Astrocyte (in vitro differentiated cells and primary cell): ENCODE measurements at regions not wholly inside any gene's neighbourhood (a gene's known extent, or its start where the extent isn't known, plus 50 kb on each side); places are given as distances from the start of the nearest gene placed in this dataset.

Source experiments
- DNase-seq: peaks from one replicate; pipeline ENCODE4 v3.0.0-alpha.2; 2010; ENCODE audit warnings: low read depth
- FAIRE-seq: peaks from 2 replicates; lab custom pipeline; 2011; peaks lifted over from hg19 to GRCh38; lab: Jason Lieb, UNC
- H2AFZ ChIP-seq: 2 replicates; pipeline ENCODE4 v1.6.0; 2012; ENCODE audit warnings: low read depth, low read length, inconsistent platforms
- H3K27ac ChIP-seq: 2 replicates; pipeline ENCODE4 v1.5.1; 2011; ENCODE audit warnings: low read depth, low read length, inconsistent platforms
- H3K27me3 ChIP-seq: 2 replicates; pipeline ENCODE4 v1.6.0; 2011; ENCODE audit warnings: low read length, inconsistent platforms; ENCODE audit not compliant: insufficient read depth
- H3K36me3 ChIP-seq: 2 replicates; pipeline ENCODE4 v1.5.1; 2011; ENCODE audit warnings: low read length, inconsistent platforms; ENCODE audit not compliant: insufficient read depth
- H3K4me1 ChIP-seq: 2 replicates; pipeline ENCODE4 v1.5.1; 2011; ENCODE audit warnings: low read length, inconsistent platforms; ENCODE audit not compliant: insufficient read depth
- H3K4me2 ChIP-seq: 2 replicates; pipeline ENCODE4 v1.6.0; 2012; ENCODE audit warnings: low read length, inconsistent platforms
- H3K4me3 ChIP-seq: 2 replicates; pipeline ENCODE4 v1.5.1; 2011; ENCODE audit warnings: low read depth, mild to moderate bottlenecking, low read length, inconsistent platforms; ENCODE audit not compliant: insufficient read depth
- H3K79me2 ChIP-seq: 2 replicates; pipeline ENCODE4 v1.6.0; 2012; ENCODE audit warnings: mild to moderate bottlenecking, low read length, inconsistent platforms; ENCODE audit not compliant: insufficient read depth
- H3K9ac ChIP-seq: 2 replicates; pipeline ENCODE4 v1.6.0; 2012; ENCODE audit warnings: mild to moderate bottlenecking, low read length, inconsistent platforms
- H3K9me3 ChIP-seq: 2 replicates; pipeline ENCODE4 v1.5.1; 2012; ENCODE audit warnings: low read depth, mild to moderate bottlenecking, low read length, inconsistent platforms; ENCODE audit not compliant: insufficient read depth
- H4K20me1 ChIP-seq: 2 replicates; pipeline ENCODE4 v1.6.0; 2012; ENCODE audit warnings: low read length, inconsistent platforms; ENCODE audit not compliant: insufficient read depth
- H3K27ac Mint-ChIP-seq: one replicate; pipeline ENCODE4 v1.8.0; 2021; ENCODE audit warnings: mild to moderate bottlenecking, mixed read lengths; ENCODE audit not compliant: unreplicated experiment
- H3K27me3 Mint-ChIP-seq: one replicate; pipeline ENCODE4 v1.8.0; 2021; ENCODE audit warnings: low read depth, mixed read lengths; ENCODE audit not compliant: unreplicated experiment
- H3K36me3 Mint-ChIP-seq: one replicate; pipeline ENCODE4 v1.8.0; 2021; ENCODE audit warnings: low read depth, mixed read lengths; ENCODE audit not compliant: unreplicated experiment
- H3K4me1 Mint-ChIP-seq: one replicate; pipeline ENCODE4 v1.8.0; 2021; ENCODE audit warnings: low read depth, mixed read lengths; ENCODE audit not compliant: unreplicated experiment
- H3K4me3 Mint-ChIP-seq: one replicate; pipeline ENCODE4 v1.8.0; 2021; ENCODE audit warnings: mild to moderate bottlenecking, moderate library complexity, mixed read lengths; ENCODE audit not compliant: unreplicated experiment
- H3K9me3 Mint-ChIP-seq: one replicate; pipeline ENCODE4 v1.8.0; 2021; ENCODE audit warnings: mild to moderate bottlenecking, mixed read lengths; ENCODE audit not compliant: unreplicated experiment
- EZH2 ChIP-seq: IDR thresholded peaks from 2 replicates; pipeline ENCODE4 v1.6.1; 2012; ENCODE audit warnings: mild to moderate bottlenecking, low read length, inconsistent platforms; ENCODE audit not compliant: insufficient read depth
- TF ChIP-seq, protein P1 (sequence below): IDR thresholded peaks from 2 replicates; pipeline ENCODE4 v1.5.1; 2011; ENCODE audit warnings: low read depth, mild to moderate bottlenecking, inconsistent platforms, low read length, moderate library complexity; ENCODE audit not compliant: insufficient read depth

DNA sequence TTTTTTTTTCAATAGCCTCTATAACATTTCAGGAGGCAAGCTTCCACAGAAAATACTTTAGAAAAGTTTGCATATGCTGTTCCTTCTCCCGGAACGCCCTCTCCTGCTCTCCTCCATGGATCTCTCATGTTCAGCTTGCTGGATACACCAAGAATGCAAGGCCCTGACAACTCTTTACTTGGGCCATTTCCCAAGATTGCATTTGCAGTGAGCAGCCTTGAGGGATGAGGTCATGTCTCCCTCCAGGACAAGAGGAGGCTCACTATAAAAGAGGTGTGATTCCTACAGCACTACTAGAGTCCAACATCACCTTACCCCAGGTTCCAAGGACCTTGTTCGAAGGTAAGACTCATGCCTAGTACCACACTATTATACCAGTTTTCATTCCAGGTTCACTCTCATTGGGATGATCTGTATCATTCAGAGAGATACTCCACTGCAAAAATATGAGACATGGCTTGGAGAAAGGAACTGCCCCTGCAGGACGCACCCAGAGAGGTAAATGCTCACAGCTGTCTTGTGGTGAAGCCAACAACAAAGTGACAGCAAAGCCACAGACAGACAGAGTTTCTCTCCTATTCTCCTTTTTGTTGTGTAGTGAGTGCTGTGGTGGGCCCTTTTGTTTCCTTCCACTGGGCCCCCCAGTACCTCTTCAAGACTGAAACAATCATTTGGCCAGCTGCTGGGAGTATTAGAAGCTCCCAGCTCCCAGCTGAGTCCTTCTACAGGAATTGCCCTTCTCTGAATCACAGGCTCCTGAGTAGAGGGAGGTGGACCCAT is 151.7 kb upstream of the ZNF366 start:
- no peak overlapping the region for H3K9ac ChIP-seq
- H3K27me3 Mint-ChIP-seq, result peaks cover 6% of the 10 kb centered on the region
- no peaks in the 10 kb centered on the region for H3K4me1 ChIP-seq
- H3K36me3 Mint-ChIP-seq, result peaks cover 4% of the 10 kb centered on the region
- H3K27ac ChIP-seq, result no peak overlapping the region
- no peak for FAIRE-seq
- peak overlapping the region; percentile 71 for H3K27ac Mint-ChIP-seq
- H3K36me3 ChIP-seq, result no peaks in the 10 kb centered on the region
- no peaks in the 10 kb centered on the region for H4K20me1 ChIP-seq
- H3K4me2 ChIP-seq, result no peak overlapping the region
- H3K9me3 Mint-ChIP-seq, result no peaks in the 10 kb centered on the region
- peaks cover 4% of the 10 kb centered on the region for H3K27me3 ChIP-seq
- no peak for DNase-seq
- no peaks in the 10 kb centered on the region for H3K79me2 ChIP-seq
- no peak overlapping the region for H2AFZ ChIP-seq
- H3K9me3 ChIP-seq, result peaks cover 4% of the 10 kb centered on the region
- TF ChIP-seq, protein P1, sequence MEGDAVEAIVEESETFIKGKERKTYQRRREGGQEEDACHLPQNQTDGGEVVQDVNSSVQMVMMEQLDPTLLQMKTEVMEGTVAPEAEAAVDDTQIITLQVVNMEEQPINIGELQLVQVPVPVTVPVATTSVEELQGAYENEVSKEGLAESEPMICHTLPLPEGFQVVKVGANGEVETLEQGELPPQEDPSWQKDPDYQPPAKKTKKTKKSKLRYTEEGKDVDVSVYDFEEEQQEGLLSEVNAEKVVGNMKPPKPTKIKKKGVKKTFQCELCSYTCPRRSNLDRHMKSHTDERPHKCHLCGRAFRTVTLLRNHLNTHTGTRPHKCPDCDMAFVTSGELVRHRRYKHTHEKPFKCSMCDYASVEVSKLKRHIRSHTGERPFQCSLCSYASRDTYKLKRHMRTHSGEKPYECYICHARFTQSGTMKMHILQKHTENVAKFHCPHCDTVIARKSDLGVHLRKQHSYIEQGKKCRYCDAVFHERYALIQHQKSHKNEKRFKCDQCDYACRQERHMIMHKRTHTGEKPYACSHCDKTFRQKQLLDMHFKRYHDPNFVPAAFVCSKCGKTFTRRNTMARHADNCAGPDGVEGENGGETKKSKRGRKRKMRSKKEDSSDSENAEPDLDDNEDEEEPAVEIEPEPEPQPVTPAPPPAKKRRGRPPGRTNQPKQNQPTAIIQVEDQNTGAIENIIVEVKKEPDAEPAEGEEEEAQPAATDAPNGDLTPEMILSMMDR, result no peak
- TF ChIP-seq EZH2, result no peak
- no peak overlapping the region for H3K4me3 Mint-ChIP-seq
- peaks cover 15% of the 10 kb centered on the region for H3K4me1 Mint-ChIP-seq
- H3K4me3 ChIP-seq, result no peak overlapping the region

DNA sequence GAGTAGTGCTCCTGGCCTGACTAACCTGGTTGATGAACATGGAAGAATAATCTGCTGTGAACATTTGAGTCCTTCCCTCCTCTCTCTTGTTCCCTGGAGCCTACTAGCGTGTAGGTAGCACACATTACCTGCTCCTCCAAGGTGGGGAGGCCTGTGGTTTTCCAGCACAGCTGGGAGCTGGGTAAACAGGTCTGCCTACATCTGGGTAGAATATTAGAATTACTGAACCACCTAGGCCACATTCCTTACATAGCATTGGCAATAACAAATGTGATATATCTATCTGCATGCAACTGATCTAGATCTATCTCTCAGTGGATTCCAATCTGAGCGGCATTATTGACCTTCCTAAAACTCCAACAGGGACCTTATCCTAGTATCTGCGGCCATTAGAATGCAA is 151.0 kb upstream of the ZNF366 start:
- DNase-seq, result no peak
- Mint-ChIP-seq H3K4me3 (no peak overlapping the region), H3K27me3 (peaks cover 4% of the 10 kb centered on the region), H3K27ac (no peak overlapping the region), H3K4me1 (peaks cover 21% of the 10 kb centered on the region), H3K9me3 (no peaks in the 10 kb centered on the region), H3K36me3 (peaks cover 4% of the 10 kb centered on the region)
- Histone ChIP-seq H3K9ac (no peak overlapping the region), H3K27ac (no peak overlapping the region), H3K79me2 (no peaks in the 10 kb centered on the region), H3K4me1 (no peaks in the 10 kb centered on the region), H3K36me3 (no peaks in the 10 kb centered on the region), H4K20me1 (no peaks in the 10 kb centered on the region), H2AFZ (no peak overlapping the region), H3K4me3 (no peak overlapping the region), H3K9me3 (peaks cover 4% of the 10 kb centered on the region), H3K27me3 (peaks cover 4% of the 10 kb centered on the region), H3K4me2 (no peak overlapping the region)
- no peak for FAIRE-seq
- TF ChIP-seq, protein P1, result no peak
- TF ChIP-seq EZH2, result no peak

DNA sequence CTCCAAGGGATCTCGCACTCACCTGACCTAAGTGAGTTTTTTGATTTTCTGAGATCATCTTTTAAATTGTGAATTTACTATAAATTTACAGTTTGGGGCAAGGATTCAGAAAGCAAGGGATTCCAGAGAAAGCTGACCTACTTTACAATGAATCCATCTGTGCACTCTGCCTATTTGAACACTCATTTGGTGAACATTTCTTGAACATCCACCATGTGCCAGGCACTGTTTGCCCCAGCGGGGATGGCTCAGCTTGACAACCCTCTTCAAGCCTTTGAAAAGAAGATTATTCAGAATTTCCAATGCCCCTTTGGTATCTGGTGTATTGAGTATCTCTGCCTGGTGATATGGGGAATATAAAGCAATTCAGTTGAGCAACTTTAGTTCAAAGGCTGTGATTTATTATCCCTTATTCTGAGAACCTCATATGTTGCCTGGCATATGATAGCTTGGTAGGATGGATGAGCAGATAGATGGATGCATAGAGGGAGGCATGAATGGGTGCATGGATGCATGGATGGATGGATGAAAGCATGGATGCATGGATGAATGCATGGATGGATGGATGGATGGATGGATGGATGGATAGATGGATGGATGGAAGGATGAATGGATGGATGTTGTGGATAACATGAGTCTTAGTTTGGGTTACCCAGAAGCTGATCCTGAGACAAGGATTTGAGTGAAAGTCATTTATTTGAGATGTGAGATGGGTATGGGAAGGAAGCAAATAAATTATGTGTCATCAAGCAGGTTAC is 149.7 kb upstream of the ZNF366 start:
- TF ChIP-seq, protein P1, result no peak
- no peak for TF ChIP-seq EZH2
- Histone ChIP-seq H4K20me1 (no peaks in the 10 kb centered on the region), H3K4me1 (no peaks in the 10 kb centered on the region), H3K9ac (no peak overlapping the region), H3K4me2 (no peak overlapping the region), H3K36me3 (no peaks in the 10 kb centered on the region), H2AFZ (no peak overlapping the region), H3K27me3 (no peaks in the 10 kb centered on the region), H3K79me2 (no peaks in the 10 kb centered on the region), H3K27ac (no peak overlapping the region), H3K9me3 (no peaks in the 10 kb centered on the region), H3K4me3 (no peak overlapping the region)
- peaks cover 2% of the 10 kb centered on the region for H3K36me3 Mint-ChIP-seq
- FAIRE-seq (no peak), DNase-seq (no peak)
- no peaks in the 10 kb centered on the region for H3K27me3 Mint-ChIP-seq
- no peaks in the 10 kb centered on the region for H3K9me3 Mint-ChIP-seq
- peaks cover 17% of the 10 kb centered on the region for H3K4me1 Mint-ChIP-seq
- H3K27ac Mint-ChIP-seq, result no peak overlapping the region
- no peak overlapping the region for H3K4me3 Mint-ChIP-seq
